Adrenal gland (tissue), 9 donors: ENCODE measurements at regions not wholly inside any gene's neighbourhood (a gene's known extent, or its start where the extent isn't known, plus 50 kb on each side); places are given as distances from the start of the nearest gene placed in this dataset.

Experiments
- DNase-seq, 7 donors: peaks; one replicate each; pipeline ENCODE4 v3.0.0-alpha.2; 2019 to 2020
- H3K27ac ChIP-seq, 5 donors: fragments of 200-600 bp; sonication (generic) in 4 of 5; 1 replicate in 3 of 5; 2 replicates in 2 of 5; pipeline versions ENCODE4 v1.5.1 to v1.8.0; 2016 to 2020; ENCODE audit warnings: mild to moderate bottlenecking in 1 of 5
- H3K27me3 ChIP-seq: fragments of 200-600 bp; 2 replicates; pipeline ENCODE4 v1.8.0; 2021
- H3K36me3 ChIP-seq, 2 donors: fragments of 200-600 bp; replicated peaks in 1 of 2; 1 replicate in 1 of 2; 2 replicates in 1 of 2; pipeline versions ENCODE4 v1.5.1 to v1.8.0; 2018 to 2022
- H3K4me1 ChIP-seq, 2 donors: fragments of 200-600 bp; replicated peaks in 1 of 2; 1 replicate in 1 of 2; 2 replicates in 1 of 2; pipeline versions ENCODE4 v1.5.1 to v1.8.0; 2018 to 2021
- H3K4me3 ChIP-seq, 4 donors: fragments of 200-600 bp; sonication (generic) in 3 of 4; one replicate each; pipeline ENCODE4 v1.5.1; 2016 to 2018
- H3K9me3 ChIP-seq, 3 donors: fragments of 200-600 bp; sonication (generic) in 1 of 3; replicated peaks in 1 of 3; 1 replicate in 2 of 3; 2 replicates in 1 of 3; pipeline versions ENCODE4 v1.5.1 to v1.8.0; 2016 to 2021
- CTCF ChIP-seq, 6 experiments: fragments of 450-650 bp in 4 of 6; fragments of 200-600 bp in 2 of 6; sonication (generic) in 1 of 6; IDR thresholded peaks; 1 replicate in 5 of 6; 2 replicates in 1 of 6; pipeline versions ENCODE4 v1.5.1 to v1.8.0; 2016 to 2021; ENCODE audit warnings: antibody characterized with exemption in 6 of 6, mild to moderate bottlenecking in 2 of 6, moderate library complexity in 1 of 6
- POLR2A ChIP-seq, 2 donors: fragments of 450-650 bp; IDR thresholded peaks; one replicate each; pipeline ENCODE4 v1.6.1; 2017; ENCODE audit warnings: antibody characterized with exemption in 2 of 2, mild to moderate bottlenecking in 2 of 2, moderate library complexity in 1 of 2
- WGBS, 4 donors: extraction: QIAGEN DNeasy Blood & Tissue Kit in 2 of 4; methylation state at CpG; one replicate each; pipeline versions ENCODE4 v1.1.5 to v1.1.7; 2013 to 2017; 5-methylcytosine and 5-hydroxymethylcytosine counted together
- intact Hi-C, 2 donors: fragments of 100-400 bp; cut with DNase I; formaldehyde crosslinking; loops; one replicate each; pipeline versions ENCODE4 v1.14.1 to v1.15.0; 2022 to 2023
- donor health status: healthy with polysubstance abuse.
- donor health status: Bipolar disorder and iron deficiency.
- donor health status: DM: yes; HTN: yes; CAD: no.
- donor health status: DM: no; HTN: no; CAD: no.
- donor health status: DM: no; HTN: no; CAD: no.

DNA sequence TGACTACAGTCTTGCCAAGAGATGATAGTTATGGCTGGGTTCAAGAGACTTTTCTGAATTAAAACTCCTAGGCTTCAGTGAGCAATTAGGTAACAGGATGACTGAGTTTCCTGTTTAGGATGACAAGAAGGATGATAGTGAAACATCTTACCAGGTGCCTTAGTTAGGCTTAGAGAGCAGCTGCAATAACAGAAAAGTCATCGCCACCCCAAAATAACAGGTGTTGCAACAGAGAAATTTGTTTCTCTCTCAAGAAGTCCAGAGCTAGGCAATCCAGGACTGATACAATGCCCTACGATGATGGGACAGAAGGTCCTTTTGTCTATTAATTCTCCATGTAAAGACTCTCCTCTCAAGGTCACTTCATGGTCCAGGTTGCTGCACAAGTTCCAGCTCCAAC lies 361.8 kb downstream of the CAAP1 start:
- H3K27me3 ChIP-seq, result no peaks in the 10 kb centered on the region
- H3K27ac ChIP-seq, result no peak overlapping the region
- TF ChIP-seq POLR2A (IDR thresholded peaks at IDR 0.05), result no peak
- no peak for TF ChIP-seq CTCF (IDR thresholded peaks at IDR 0.05)
- peaks cover 0 to 4% (median 0%) of the 10 kb centered on the region in 3 donors for H3K9me3 ChIP-seq
- 82 to 92% (median 86%) methylated on average over 2 of the region's 2 CpGs for WGBS, 4 donors
- H3K4me3 ChIP-seq, result no peak overlapping the region
- no peaks in the 10 kb centered on the region for H3K4me1 ChIP-seq
- intact Hi-C loops, result no loop called here
- no peaks in the 10 kb centered on the region for H3K36me3 ChIP-seq
- DNase-seq, result no peak

DNA sequence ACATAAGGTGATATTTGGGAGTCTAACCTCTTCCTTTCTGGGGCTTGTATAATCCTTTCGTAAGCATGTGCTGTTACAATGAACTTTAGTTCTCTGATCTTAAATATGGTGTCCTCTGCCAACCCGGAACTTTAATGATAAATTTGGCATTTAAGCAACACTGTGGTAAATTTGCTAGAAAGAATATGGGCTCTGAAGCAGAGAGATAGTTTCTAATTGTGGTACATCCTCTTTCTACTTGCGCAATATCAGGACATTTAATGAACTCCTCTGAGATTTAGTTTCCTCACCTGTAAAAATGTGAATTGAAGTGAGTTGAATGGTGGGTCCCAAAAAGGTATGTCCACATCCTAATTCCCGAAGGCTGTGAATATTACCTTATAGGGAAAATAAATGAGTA lies 364.7 kb downstream of the CAAP1 start:
- Histone ChIP-seq H3K9me3 (peaks cover 0 to 4% (median 0%) of the 10 kb centered on the region in 3 donors), H3K36me3 (no peaks in the 10 kb centered on the region), H3K4me3 (no peak overlapping the region), H3K4me1 (peaks cover 0 to 8% of the 10 kb centered on the region in 2 donors), H3K27me3 (no peaks in the 10 kb centered on the region), H3K27ac (no peak overlapping the region)
- 82 to 88% (median 86%) methylated on average over 4 of the region's 4 CpGs for WGBS, 4 donors
- no peak for DNase-seq
- intact Hi-C loops, result no loop called here
- TF ChIP-seq POLR2A (IDR thresholded peaks at IDR 0.05), result no peak

GRCh38 chr9:26524267-26524666 lies 368.3 kb downstream of the CAAP1 start:
- Histone ChIP-seq H3K4me1 (peaks cover 0 to 8% of the 10 kb centered on the region in 2 donors), H3K4me3 (no peak overlapping the region), H3K9me3 (no peaks in the 10 kb centered on the region), H3K27me3 (no peaks in the 10 kb centered on the region), H3K27ac (no peak overlapping the region), H3K36me3 (no peaks in the 10 kb centered on the region)
- TF ChIP-seq POLR2A (IDR thresholded peaks at IDR 0.05), result no peak
- no peak for TF ChIP-seq CTCF (IDR thresholded peaks at IDR 0.05)
- intact Hi-C loops, result no loop called here
- 4 to 9% (median 6%) methylated on average over 1 of the region's 1 CpG for WGBS, 4 donors
- peak; percentile 66 to 95 (median 81) for DNase-seq

DNA sequence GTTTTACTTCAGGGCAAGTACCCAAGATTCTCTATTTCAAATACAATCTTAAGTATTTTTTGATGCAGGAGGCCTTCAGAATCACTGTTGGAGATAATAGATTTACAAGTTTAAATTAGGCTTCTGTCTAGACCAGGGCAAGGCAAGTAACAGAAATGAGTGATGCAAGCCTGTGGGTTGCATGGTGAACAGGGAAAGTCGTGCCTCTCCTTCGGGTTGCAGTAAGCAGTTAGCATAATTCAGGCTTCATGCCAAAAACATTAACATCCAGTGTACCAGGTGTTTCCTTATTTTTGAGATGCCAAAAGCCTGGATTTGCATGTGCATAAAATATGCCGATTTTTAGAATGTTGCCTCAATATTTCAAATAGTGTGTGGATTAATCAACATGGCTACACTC lies 369.0 kb downstream of the CAAP1 start:
- Histone ChIP-seq H3K36me3 (no peaks in the 10 kb centered on the region), H3K9me3 (no peaks in the 10 kb centered on the region), H3K4me3 (no peak overlapping the region), H3K27ac (no peak overlapping the region), H3K4me1 (peaks cover 0 to 8% of the 10 kb centered on the region in 2 donors), H3K27me3 (no peaks in the 10 kb centered on the region)
- DNase-seq, result no peak
- TF ChIP-seq POLR2A (IDR thresholded peaks at IDR 0.05), result no peak
- no peak for TF ChIP-seq CTCF (IDR thresholded peaks at IDR 0.05)
- 8 to 49% (median 42%) methylated on average over 3 of the region's 3 CpGs for WGBS, 4 donors
- intact Hi-C loops, result no loop called here

GRCh38 chr9:26520141-26520540 lies 372.5 kb downstream of the CAAP1 start:
- WGBS, 4 donors, result 41 to 62% (median 52%) methylated on average over 1 of the region's 1 CpG
- no peak for TF ChIP-seq CTCF (IDR thresholded peaks at IDR 0.05)
- no peak for TF ChIP-seq POLR2A (IDR thresholded peaks at IDR 0.05)
- H3K4me1 ChIP-seq, result peaks cover 0 to 8% of the 10 kb centered on the region in 2 donors
- H3K4me3 ChIP-seq, result no peak overlapping the region
- H3K36me3 ChIP-seq, result no peaks in the 10 kb centered on the region
- no peaks in the 10 kb centered on the region for H3K27me3 ChIP-seq
- DNase-seq, result no peak
- no peak overlapping the region for H3K27ac ChIP-seq
- intact Hi-C loops, result no loop called here
- no peaks in the 10 kb centered on the region for H3K9me3 ChIP-seq
